Hepatocyte (in vitro differentiated cells): ENCODE measurements at regions not wholly inside any gene's neighbourhood (a gene's known extent, or its start where the extent isn't known, plus 50 kb on each side); places are given as distances from the start of the nearest gene placed in this dataset.
"Not testable (repeated sequence)": the region's sequence is repeated elsewhere in the genome, so short reads cannot be mapped to it uniquely, and the experiment has no call there.

Experiments used
- CTCF ChIP-seq: fragments of 200-600 bp; sonication (generic); IDR thresholded peaks from 2 replicates; pipeline ENCODE4 v1.5.1; 2016; ENCODE audit warnings: antibody characterized with exemption, mild to moderate bottlenecking; ENCODE audit not compliant: poor library complexity
- EZH2 ChIP-seq: fragments of 200-600 bp; sonication (generic); IDR thresholded peaks from 2 replicates; pipeline ENCODE4 v1.6.1; 2016; ENCODE audit warnings: antibody characterized with exemption, mild to moderate bottlenecking, borderline replicate concordance
- EZH2phosphoT487 ChIP-seq: fragments of 200-600 bp; sonication (generic); IDR thresholded peaks from one replicate; pipeline ENCODE4 v1.6.1; 2018; ENCODE audit warnings: antibody characterized with exemption, mild to moderate bottlenecking, low read depth, moderate library complexity; ENCODE audit not compliant: unreplicated experiment, severe bottlenecking

GRCh38 chr4:25511823-25512222 is 134.8 kb downstream of the ANAPC4 start:
- TF ChIP-seq EZH2phosphoT487, CTCF, EZH2: not testable (repeated sequence)
